ENCODE measurements at regions not wholly inside any gene's neighbourhood (a gene's known extent, or its start where the extent isn't known, plus 50 kb on each side); places are given as distances from the start of the nearest gene placed in this dataset.

DNA sequence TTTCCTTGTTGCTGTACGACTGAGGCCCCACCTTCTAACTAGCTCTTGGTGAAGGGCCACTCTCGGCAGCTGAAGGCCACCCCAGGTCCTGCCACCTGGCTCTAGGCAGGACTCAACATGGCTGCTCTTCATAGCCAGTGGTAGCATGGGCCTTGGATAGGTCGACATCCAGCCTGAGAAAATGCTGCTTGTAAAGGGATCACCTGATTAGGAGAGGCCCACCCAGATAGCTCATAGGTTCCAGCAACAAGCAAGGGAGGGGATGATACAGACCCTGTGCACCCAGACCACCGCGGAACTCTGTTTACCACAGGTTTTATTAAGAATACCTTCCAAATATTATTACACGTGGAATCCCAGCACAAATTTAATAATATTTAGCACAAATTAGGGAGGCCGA, 341.4 kb downstream of the BRD1 start:
- CTCF ChIA-PET = no interaction called here

GRCh38 chr22:49483946-49484345, 343.7 kb downstream of the BRD1 start:
- CTCF ChIA-PET = no interaction called here

More for the DNA sequence above, 341.4 kb downstream of the BRD1 start:
- DNase-seq (ENCODE audit: low read depth, low spot score) = no peak
- H3K27ac ChIP-seq (ENCODE audit: low read length) = no peak overlapping the region
- in situ Hi-C loops (cut with HindIII; ENCODE audit: low pct_unique_long_range_greater_than_20kb, low sequenced_read_pairs) (no loop called here), intact Hi-C loops (cut with micrococcal nuclease; ENCODE audit: unreplicated experiment) (no loop called here)
- no peak overlapping the region for H3K4me3 ChIP-seq (ENCODE audit: low read depth in 2 of 2, low read length in 2 of 2)
- TF ChIP-seq CTCF (IDR thresholded peaks at IDR 0.05) = no peak
- TF ChIP-seq REST (IDR thresholded peaks at IDR 0.05; ENCODE audit: insufficient read depth in 1 of 2, low read depth in 2 of 2, low read length in 1 of 2) = no peak
- no peak for TF ChIP-seq SIN3A (IDR thresholded peaks at IDR 0.05; ENCODE audit: borderline replicate concordance, insufficient read depth, low read depth, low read length)
- TF ChIP-seq TCF7L2 (IDR thresholded peaks at IDR 0.05; ENCODE audit: low read depth, low read length) = no peak
- H3K9me3 ChIP-seq (ENCODE audit: control insufficient read depth, insufficient read depth, low read depth, low read length) = no peaks in the 10 kb centered on the region
- POLR2A ChIA-PET = no interaction called here
- no peaks in the 10 kb centered on the region for H3K4me1 ChIP-seq (ENCODE audit: control insufficient read depth, insufficient read depth, low read length)
- no peaks in the 10 kb centered on the region; the same call in 1 of the 2 replicates for H3K27me3 ChIP-seq (ENCODE audit: control insufficient read depth, insufficient read depth, low read length)
- BruUV-seq (replicated peaks) = no TSS peak
- H3K36me3 ChIP-seq (ENCODE audit: control insufficient read depth, insufficient read depth, low read length) = no peaks in the 10 kb centered on the region
- no peak for ATAC-seq

More at GRCh38 chr22:49483946-49484345, 343.7 kb downstream of the BRD1 start:
- H3K4me1 ChIP-seq (ENCODE audit: control insufficient read depth, insufficient read depth, low read length) = no peaks in the 10 kb centered on the region
- no peaks in the 10 kb centered on the region for H3K9me3 ChIP-seq (ENCODE audit: control insufficient read depth, insufficient read depth, low read depth, low read length)
- intact Hi-C loops (cut with micrococcal nuclease; ENCODE audit: unreplicated experiment) = no loop called here
- DNase-seq (ENCODE audit: low read depth, low spot score) (no peak), ATAC-seq (no peak)
- H3K4me3 ChIP-seq (ENCODE audit: low read depth in 2 of 2, low read length in 2 of 2) = no peak overlapping the region
- TF ChIP-seq REST (IDR thresholded peaks at IDR 0.05; ENCODE audit: insufficient read depth in 1 of 2, low read depth in 2 of 2, low read length in 1 of 2) (no peak), SIN3A (IDR thresholded peaks at IDR 0.05; ENCODE audit: borderline replicate concordance, insufficient read depth, low read depth, low read length) (no peak), TCF7L2 (IDR thresholded peaks at IDR 0.05; ENCODE audit: low read depth, low read length) (no peak)
- no peaks in the 10 kb centered on the region for H3K36me3 ChIP-seq (ENCODE audit: control insufficient read depth, insufficient read depth, low read length)
- no peaks in the 10 kb centered on the region; the same call in 1 of the 2 replicates for H3K27me3 ChIP-seq (ENCODE audit: control insufficient read depth, insufficient read depth, low read length)
- no TSS peak for BruUV-seq (replicated peaks)
- POLR2A ChIA-PET = no interaction called here
- in situ Hi-C loops (cut with HindIII; ENCODE audit: low pct_unique_long_range_greater_than_20kb, low sequenced_read_pairs) = no loop called here
- no peak overlapping the region for H3K27ac ChIP-seq (ENCODE audit: low read length)

Data from Panc1 (cell line).